Small intestine (tissue), 7 donors: ENCODE measurements at regions not wholly inside any gene's neighbourhood (a gene's known extent, or its start where the extent isn't known, plus 50 kb on each side); places are given as distances from the start of the nearest gene placed in this dataset.

Source experiments
- DNase-seq, 2 donors: peaks; one replicate each; pipeline versions ENCODE4 v3.0.0 to v3.0.0-alpha.2; 2013
- FAIRE-seq: peaks from 2 replicates; lab custom pipeline; 2012; peaks lifted over from hg19 to GRCh38; lab: Jason Lieb, UNC
- H3K27ac ChIP-seq, 3 donors: one replicate each; pipeline ENCODE4 v1.5.1; 2013; ENCODE audit warnings: low read length in 2 of 3, mild to moderate bottlenecking in 2 of 3, control low read depth in 1 of 3, inconsistent platforms in 1 of 3, low read depth in 1 of 3, moderate library complexity in 1 of 3
- H3K27me3 ChIP-seq, 3 donors: one replicate each; pipeline ENCODE4 v1.6.1; 2013; ENCODE audit warnings: low read length in 3 of 3, inconsistent platforms in 1 of 3; ENCODE audit not compliant: control insufficient read depth in 3 of 3, insufficient read depth in 3 of 3
- H3K36me3 ChIP-seq, 3 donors: one replicate each; pipeline ENCODE4 v1.6.1; 2013; ENCODE audit warnings: low read length in 3 of 3, inconsistent platforms in 1 of 3, low read depth in 1 of 3, mild to moderate bottlenecking in 1 of 3, moderate library complexity in 1 of 3; ENCODE audit not compliant: control insufficient read depth in 3 of 3, insufficient read depth in 2 of 3
- H3K4me1 ChIP-seq, 3 donors: one replicate each; pipeline ENCODE4 v1.6.1; 2013; ENCODE audit warnings: low read length in 2 of 3, inconsistent platforms in 1 of 3, low read depth in 1 of 3, mild to moderate bottlenecking in 1 of 3, moderate library complexity in 1 of 3; ENCODE audit not compliant: control insufficient read depth in 3 of 3, insufficient read depth in 2 of 3
- H3K4me3 ChIP-seq, 3 donors: one replicate each; pipeline ENCODE4 v1.5.1; 2013; ENCODE audit warnings: low read length in 3 of 3, control low read depth in 1 of 3, inconsistent platforms in 1 of 3, low read depth in 1 of 3, mild to moderate bottlenecking in 1 of 3, moderate library complexity in 1 of 3
- H3K9me3 ChIP-seq, 2 donors: one replicate each; pipeline ENCODE4 v1.6.1; 2013; ENCODE audit warnings: low read depth in 1 of 2, low read length in 1 of 2; ENCODE audit not compliant: control insufficient read depth in 2 of 2, insufficient read depth in 1 of 2
- WGBS, 3 donors: extraction: QIAGEN DNeasy Blood & Tissue Kit; methylation state at CpG; one replicate each; pipeline ENCODE4 v1.1.7; 2013; 5-methylcytosine and 5-hydroxymethylcytosine counted together
- donor health status: healthy with polysubstance abuse.
- donor health status: control.
- donor health status: control.
- donor health status: Bipolar disorder and iron deficiency.
- donor health status: healthy.

DNA sequence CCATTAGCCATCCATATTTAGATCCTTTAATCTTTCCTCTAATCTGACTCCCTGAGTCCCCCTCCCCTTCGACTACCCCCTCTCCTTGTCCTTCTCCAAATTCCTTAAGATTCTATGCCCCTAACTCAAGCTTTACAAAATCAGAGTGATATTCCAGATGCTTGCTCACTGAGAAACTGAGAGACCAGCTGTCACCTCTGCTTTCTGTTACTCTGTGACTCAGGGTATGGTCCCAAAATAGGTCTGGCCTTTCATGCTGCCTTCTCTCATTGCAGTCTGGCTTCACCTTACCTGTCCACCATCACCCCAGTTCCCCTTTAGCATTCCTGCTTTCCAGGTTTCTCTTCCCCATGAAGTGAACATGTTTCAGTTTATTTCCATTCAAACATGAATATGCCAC is 383.3 kb upstream of the SLC30A5 start:
- no peaks in the 10 kb centered on the region for H3K9me3 ChIP-seq
- no peak overlapping the region for H3K4me3 ChIP-seq
- WGBS, 3 donors = 81 to 88% (median 88%) methylated on average over 1 of the region's 1 CpG
- H3K27me3 ChIP-seq = no peaks in the 10 kb centered on the region
- peaks cover 0 to 17% (median 0%) of the 10 kb centered on the region in 3 donors for H3K4me1 ChIP-seq
- H3K27ac ChIP-seq = no peak overlapping the region
- DNase-seq (no peak), FAIRE-seq (no peak)
- no peaks in the 10 kb centered on the region for H3K36me3 ChIP-seq

DNA sequence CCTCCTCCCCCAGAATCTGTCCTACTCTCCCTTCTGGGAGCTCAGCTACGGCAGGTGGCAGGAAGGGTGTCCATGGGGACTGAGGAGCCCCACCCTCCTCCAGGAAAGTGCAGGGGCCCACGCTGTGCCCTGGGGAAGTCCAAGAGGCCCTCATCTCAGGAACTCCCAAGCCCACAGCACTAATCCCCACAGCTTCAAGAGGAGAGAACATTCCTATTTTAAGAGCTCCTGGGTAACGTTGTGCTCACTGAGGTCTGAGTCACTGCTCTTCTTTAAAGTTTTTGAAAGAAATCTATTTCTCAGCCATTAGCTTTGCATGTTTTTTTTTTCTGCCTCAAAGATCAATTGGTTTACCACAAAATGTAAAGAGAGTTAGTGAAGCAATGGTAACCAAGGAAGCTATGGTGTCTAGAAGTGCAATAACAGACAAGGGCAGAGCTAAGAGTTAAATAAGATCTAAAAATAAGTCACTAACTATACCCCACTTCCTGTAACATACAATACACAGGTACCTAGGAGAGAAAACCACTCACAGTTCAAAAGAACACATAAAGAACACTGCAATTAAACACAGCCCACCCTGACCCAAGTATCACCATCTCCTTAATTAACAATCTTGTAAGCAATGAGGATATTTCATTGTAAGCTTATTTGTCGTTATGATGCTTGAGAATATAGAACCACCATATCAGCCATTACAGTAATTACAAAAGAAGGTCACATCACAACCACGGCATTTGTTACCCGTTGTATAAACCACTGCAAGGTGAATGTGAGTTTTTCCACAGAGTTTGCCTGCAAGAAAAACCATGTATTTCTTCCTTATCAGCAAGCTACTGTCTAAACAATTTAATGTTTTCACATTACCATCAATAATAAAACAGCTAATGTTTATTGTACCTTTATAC is 382.3 kb upstream of the SLC30A5 start:
- no peaks in the 10 kb centered on the region for H3K9me3 ChIP-seq
- peak; percentile 21 to 40 for DNase-seq
- H3K27ac ChIP-seq = peak overlapping the region in 2 of 3 donors; percentile 37 to 71
- no peaks in the 10 kb centered on the region for H3K27me3 ChIP-seq
- no peaks in the 10 kb centered on the region for H3K36me3 ChIP-seq
- no peak overlapping the region for H3K4me3 ChIP-seq
- peaks cover 0 to 17% (median 0%) of the 10 kb centered on the region in 3 donors for H3K4me1 ChIP-seq
- 54 to 72% (median 55%) methylated on average over 6 of the region's 6 CpGs for WGBS, 3 donors
- FAIRE-seq = no peak

DNA sequence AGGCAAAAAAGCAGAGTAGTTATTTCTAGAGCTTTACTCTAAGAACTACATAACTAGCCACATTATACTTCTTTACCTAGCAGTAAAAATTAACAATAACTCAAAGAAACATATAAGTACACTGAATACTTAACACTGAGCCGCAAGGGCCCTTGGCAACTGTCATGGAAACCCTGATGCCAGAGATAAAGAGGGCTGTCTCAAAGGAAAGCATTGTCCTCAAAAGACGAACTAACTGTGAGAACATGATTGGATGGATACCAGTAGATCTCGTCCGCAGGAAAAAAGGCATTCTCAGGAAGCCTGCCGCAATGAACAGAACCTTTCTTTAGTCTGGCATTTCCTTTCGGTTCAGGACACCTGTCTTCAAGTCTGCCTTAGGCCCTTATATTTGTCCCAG is 379.0 kb upstream of the SLC30A5 start:
- Histone ChIP-seq H3K4me3 (no peak overlapping the region), H3K27me3 (no peaks in the 10 kb centered on the region), H3K4me1 (peaks cover 0 to 10% (median 0%) of the 10 kb centered on the region in 3 donors), H3K36me3 (no peaks in the 10 kb centered on the region), H3K9me3 (no peaks in the 10 kb centered on the region), H3K27ac (no peak overlapping the region)
- DNase-seq = no peak
- WGBS, 3 donors = 80 to 91% (median 83%) methylated on average over 6 of the region's 6 CpGs
- FAIRE-seq = no peak

DNA sequence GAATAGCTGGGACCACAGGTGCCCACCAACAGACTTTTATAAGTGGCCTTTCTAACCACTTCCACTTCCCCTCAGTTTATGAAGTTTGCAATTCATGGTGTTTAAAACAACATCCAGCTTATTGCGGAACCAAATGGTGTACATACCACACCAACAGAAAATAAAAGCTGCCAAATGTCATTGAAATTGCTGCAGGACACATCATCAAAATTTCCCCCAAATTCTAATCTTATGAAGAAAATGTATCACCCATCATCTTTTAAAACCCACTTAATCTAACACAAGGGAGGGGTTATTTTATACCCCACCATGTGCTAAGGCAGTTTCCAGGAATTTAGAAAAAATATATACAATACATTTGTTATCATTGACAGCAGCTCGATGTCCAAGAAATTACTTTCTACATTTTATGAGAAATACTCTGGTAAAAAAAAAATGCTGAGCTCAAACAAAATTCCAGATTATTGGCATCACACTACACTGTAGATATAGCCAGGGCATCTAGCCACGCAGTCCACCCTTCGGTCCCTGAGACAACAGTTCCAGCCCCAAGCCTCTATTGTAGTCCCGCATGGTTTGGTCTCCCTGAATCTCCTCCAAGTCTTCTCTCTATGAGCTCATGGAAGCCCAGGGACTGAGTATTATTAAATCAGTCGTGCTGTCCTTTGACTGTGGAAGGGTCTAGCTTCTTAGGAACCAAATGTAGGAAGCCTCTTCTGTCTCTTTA is 372.8 kb upstream of the SLC30A5 start:
- Histone ChIP-seq H3K36me3 (no peaks in the 10 kb centered on the region), H3K27me3 (no peaks in the 10 kb centered on the region), H3K4me3 (no peak overlapping the region), H3K4me1 (no peaks in the 10 kb centered on the region), H3K9me3 (no peaks in the 10 kb centered on the region), H3K27ac (no peak overlapping the region)
- WGBS, 3 donors = 72 to 90% (median 86%) methylated on average over 6 of the region's 6 CpGs
- DNase-seq (no peak), FAIRE-seq (no peak)

DNA sequence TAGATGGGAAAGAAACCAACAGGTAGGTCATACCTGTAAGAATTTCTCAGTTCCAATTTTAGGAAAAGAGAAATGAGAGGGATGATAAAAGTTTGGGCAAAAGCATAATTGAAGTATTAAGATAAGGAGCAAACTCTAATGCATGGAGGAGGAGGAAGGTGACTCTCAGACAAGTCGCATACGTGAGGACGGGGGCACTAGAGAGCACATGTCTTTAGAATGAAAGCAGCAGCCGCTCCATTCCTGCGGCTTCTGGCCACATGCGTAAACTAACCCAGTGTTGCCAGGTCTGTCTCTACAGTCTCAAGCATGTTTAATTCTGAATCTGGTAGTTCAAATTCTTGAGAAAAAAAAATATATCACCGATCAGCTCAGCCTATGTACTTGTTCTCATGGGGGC is 371.5 kb upstream of the SLC30A5 start:
- DNase-seq = no peak
- Histone ChIP-seq H3K9me3 (no peaks in the 10 kb centered on the region), H3K27me3 (no peaks in the 10 kb centered on the region), H3K36me3 (no peaks in the 10 kb centered on the region), H3K4me1 (no peaks in the 10 kb centered on the region), H3K27ac (no peak overlapping the region), H3K4me3 (no peak overlapping the region)
- 96% methylated on average over 7 of the region's 7 CpGs for WGBS, 3 donors
- FAIRE-seq = no peak

DNA sequence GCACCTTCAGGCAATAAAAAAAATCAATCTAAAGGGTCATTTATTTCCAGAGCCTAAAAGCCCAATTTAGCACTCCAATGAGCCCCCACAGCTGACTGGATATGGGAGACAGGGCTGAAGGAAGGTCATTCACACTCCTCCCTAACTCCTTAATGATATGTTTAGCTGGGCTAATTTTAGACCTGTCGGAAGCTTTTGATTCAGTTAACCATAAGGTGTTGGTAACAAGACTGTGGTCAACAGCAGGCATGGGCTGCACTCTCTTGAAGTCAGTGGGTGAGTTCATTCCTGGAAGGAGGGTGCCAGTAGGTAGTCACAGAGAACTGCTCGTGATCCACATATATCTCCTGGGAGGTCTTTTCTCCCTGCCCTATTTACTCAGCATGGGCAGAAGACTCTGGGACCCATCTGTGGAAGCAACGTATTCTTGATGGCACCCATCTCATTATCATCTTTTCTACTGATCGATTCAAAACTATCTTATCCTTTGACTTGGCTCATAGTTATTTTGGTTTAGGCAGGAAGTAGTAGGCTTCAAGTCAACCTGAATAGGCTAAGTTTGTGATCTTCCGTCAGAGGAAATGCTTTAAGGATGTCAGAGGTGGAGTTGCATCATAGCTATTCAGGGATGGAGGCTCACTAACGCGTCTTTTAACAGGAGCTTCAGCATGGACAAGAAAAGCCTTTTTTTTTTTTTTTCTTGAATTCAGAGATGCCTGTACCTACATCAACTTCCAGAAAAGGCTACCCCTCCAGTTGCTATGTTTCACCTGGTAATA is 367.7 kb upstream of the SLC30A5 start:
- no peaks in the 10 kb centered on the region for H3K27me3 ChIP-seq
- H3K36me3 ChIP-seq = no peaks in the 10 kb centered on the region
- no peaks in the 10 kb centered on the region for H3K4me1 ChIP-seq
- no peaks in the 10 kb centered on the region for H3K9me3 ChIP-seq
- no peak for FAIRE-seq
- H3K27ac ChIP-seq = no peak overlapping the region
- no peak overlapping the region for H3K4me3 ChIP-seq
- no peak for DNase-seq
- WGBS, 3 donors = 80 to 86% (median 84%) methylated on average over 7 of the region's 7 CpGs

DNA sequence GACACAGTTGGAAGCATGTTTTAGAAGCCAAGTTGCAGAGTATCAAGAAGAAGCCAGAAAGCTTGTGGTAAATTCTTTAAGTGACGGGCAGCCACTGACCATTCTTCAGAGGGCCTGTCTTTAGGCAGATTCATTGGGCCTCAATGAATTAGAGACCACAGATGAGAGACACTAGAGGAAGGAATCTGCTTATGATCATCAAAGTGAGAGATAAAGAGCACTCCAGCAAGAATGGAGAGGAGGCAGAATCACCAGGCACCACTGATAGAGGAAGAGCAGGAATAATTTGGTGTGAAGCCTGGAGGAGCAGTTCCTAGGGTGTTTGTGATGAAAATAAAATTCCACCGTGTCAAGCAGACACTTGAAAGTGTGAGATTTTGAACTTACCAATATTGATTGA is 365.9 kb upstream of the SLC30A5 start:
- Histone ChIP-seq H3K4me1 (no peaks in the 10 kb centered on the region), H3K27me3 (no peaks in the 10 kb centered on the region), H3K4me3 (no peak overlapping the region), H3K27ac (no peak overlapping the region), H3K9me3 (no peaks in the 10 kb centered on the region), H3K36me3 (no peaks in the 10 kb centered on the region)
- DNase-seq (no peak), FAIRE-seq (no peak)
- WGBS, 3 donors = 82 to 88% (median 84%) methylated on average over 2 of the region's 2 CpGs

DNA sequence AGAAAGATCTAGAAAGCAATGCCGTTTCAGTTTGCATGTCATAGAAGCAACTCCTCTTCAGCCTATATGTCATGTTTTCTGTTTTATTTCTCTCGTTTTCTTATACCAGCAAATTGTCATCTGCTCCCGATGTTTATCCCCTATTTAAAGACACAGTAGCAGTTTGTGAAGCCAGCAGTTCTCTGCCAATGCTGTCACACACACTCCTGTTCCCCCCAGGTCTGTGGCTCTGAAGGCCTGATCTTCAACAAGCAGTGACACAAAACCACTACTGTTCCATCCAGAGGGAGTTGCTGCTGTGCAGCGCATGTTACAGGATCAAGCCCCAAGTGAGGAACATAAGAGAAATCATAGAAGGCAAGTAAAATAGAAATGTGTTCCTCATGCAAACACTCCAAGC is 364.1 kb upstream of the SLC30A5 start:
- H3K4me3 ChIP-seq = no peak overlapping the region
- FAIRE-seq (no peak), DNase-seq (no peak)
- no peaks in the 10 kb centered on the region for H3K9me3 ChIP-seq
- no peaks in the 10 kb centered on the region for H3K36me3 ChIP-seq
- H3K27me3 ChIP-seq = no peaks in the 10 kb centered on the region
- no peaks in the 10 kb centered on the region for H3K4me1 ChIP-seq
- no peak overlapping the region for H3K27ac ChIP-seq
- 63 to 75% (median 75%) methylated on average over 4 of the region's 4 CpGs for WGBS, 3 donors
